IMR-90 (cell line): ENCODE measurements at regions not wholly inside any gene's neighbourhood (a gene's known extent, or its start where the extent isn't known, plus 50 kb on each side); places are given as distances from the start of the nearest gene placed in this dataset.

ENCODE experiments used
- ATAC-seq: fragments of 200-7000 bp; cut with Tn5 transposase; 2 replicates; pipeline ENCODE4 v1.9.1; 2020; ENCODE audit warnings: low read depth, mild to moderate bottlenecking, moderate library complexity
- BruUV-seq: library from RNA; stranded (reverse); fragments of 400-500 nt; replicated peaks from 2 replicates; lab custom pipeline; 2021; lab: Mats Ljungman, UMichigan
- CTCF ChIA-PET: fragments of 300-600 bp; formaldehyde crosslinking; extraction: SDS; loops from one replicate; lab custom pipeline; 2021; ENCODE audit warnings: antibody characterized with exemption; lab: Yijun Ruan, JAX
- POLR2A ChIA-PET: fragments of 300-600 bp; sonication (Branson Sonifier 250); formaldehyde crosslinking; loops from one replicate; lab custom pipeline; 2022; ENCODE audit warnings: antibody characterized with exemption; ENCODE audit not compliant: unreplicated experiment; lab: Charles Lee
- DNase-seq: peaks from one replicate; pipeline ENCODE4 v3.0.0; 2013
- H2AFZ ChIP-seq: replicated peaks from 2 replicates; pipeline ENCODE3; 2013; ENCODE audit warnings: low read length, mild to moderate bottlenecking; ENCODE audit not compliant: poor library complexity
- H2AK5ac ChIP-seq: 2 replicates; pipeline ENCODE4 v1.6.1; 2013; ENCODE audit warnings: low read depth, low read length, inconsistent platforms
- H2AK9ac ChIP-seq: replicated peaks from 2 replicates; pipeline ENCODE3; 2013; ENCODE audit warnings: mild to moderate bottlenecking, low read depth, low read length, moderate library complexity; ENCODE audit not compliant: poor library complexity
- H2BK120ac ChIP-seq: 2 replicates; pipeline ENCODE4 v1.6.1; 2013; ENCODE audit warnings: low read depth, low read length, inconsistent platforms
- H2BK15ac ChIP-seq: 3 replicates; pipeline ENCODE4 v1.6.1; 2013; ENCODE audit warnings: low read depth, low read length, inconsistent platforms
- H2BK20ac ChIP-seq: 2 replicates; pipeline ENCODE4 v1.6.1; 2013; ENCODE audit warnings: low read depth, mild to moderate bottlenecking, inconsistent platforms, low read length, moderate library complexity
- H2BK5ac ChIP-seq: 2 replicates; pipeline ENCODE4 v1.6.1; 2013; ENCODE audit warnings: mild to moderate bottlenecking, low read depth, low read length, inconsistent platforms; ENCODE audit not compliant: poor library complexity, severe bottlenecking
- H3K14ac ChIP-seq: replicated peaks from 2 replicates; pipeline ENCODE4 v1.6.1; 2013; ENCODE audit warnings: low read depth, low read length, inconsistent platforms
- H3K18ac ChIP-seq: 2 replicates; pipeline ENCODE4 v1.6.1; 2013; ENCODE audit warnings: low read depth, low read length, control low read depth
- H3K23ac ChIP-seq: 2 replicates; pipeline ENCODE4 v1.6.1; 2013; ENCODE audit warnings: low read depth, low read length, inconsistent platforms
- H3K27ac ChIP-seq: 2 replicates; pipeline ENCODE4 v1.5.1; 2013; ENCODE audit warnings: mild to moderate bottlenecking, control low read depth, low read length; ENCODE audit not compliant: insufficient read depth
- H3K27me3 ChIP-seq: 2 replicates; pipeline ENCODE4 v1.6.1; 2013; ENCODE audit warnings: low read length; ENCODE audit not compliant: control insufficient read depth, insufficient read depth
- H3K36me3 ChIP-seq: 2 replicates; pipeline ENCODE4 v1.6.1; 2013; ENCODE audit warnings: low read length, mixed read lengths; ENCODE audit not compliant: control insufficient read depth, insufficient read depth
- H3K4ac ChIP-seq: 2 replicates; pipeline ENCODE4 v1.6.1; 2013; ENCODE audit warnings: low read depth, low read length, inconsistent platforms
- H3K4me1 ChIP-seq: 2 replicates; pipeline ENCODE4 v1.6.1; 2013; ENCODE audit warnings: low read length, mixed read lengths; ENCODE audit not compliant: control insufficient read depth, insufficient read depth
- H3K4me2 ChIP-seq: 2 replicates; pipeline ENCODE4 v1.6.1; 2013; ENCODE audit warnings: low read depth, mild to moderate bottlenecking, control low read depth, low read length, moderate library complexity
- H3K4me3 ChIP-seq: 2 replicates; pipeline ENCODE4 v1.5.1; 2013; ENCODE audit warnings: low read depth, mild to moderate bottlenecking, control low read depth, low read length, moderate library complexity; ENCODE audit not compliant: insufficient read depth
- H3K56ac ChIP-seq: 2 replicates; pipeline ENCODE4 v1.6.1; 2013; ENCODE audit warnings: low read length, inconsistent platforms; ENCODE audit not compliant: insufficient read depth; ENCODE audit errors: extremely low read depth
- H3K79me1 ChIP-seq, 2 experiments: 2 replicates each; pipeline ENCODE4 v1.6.1; 2013; ENCODE audit warnings: low read length in 2 of 2, inconsistent platforms in 1 of 2, low read depth in 1 of 2
- H3K9ac ChIP-seq: 2 replicates; pipeline ENCODE4 v1.6.1; 2013; ENCODE audit warnings: low read depth, low read length, control low read depth
- H3K9me1 ChIP-seq: 2 replicates; pipeline ENCODE4 v1.6.1; 2013; ENCODE audit warnings: low read length, inconsistent platforms; ENCODE audit not compliant: insufficient read depth
- H3K9me3 ChIP-seq: 2 replicates; pipeline ENCODE4 v1.6.1; 2013; ENCODE audit warnings: low read length; ENCODE audit not compliant: control insufficient read depth, insufficient read depth
- H4K20me1 ChIP-seq: 2 replicates; pipeline ENCODE4 v1.6.1; 2013; ENCODE audit warnings: low read length, inconsistent platforms; ENCODE audit not compliant: insufficient read depth
- H4K5ac ChIP-seq: 2 replicates; pipeline ENCODE4 v1.6.1; 2013; ENCODE audit warnings: mild to moderate bottlenecking, low read depth, low read length, control low read depth
- H4K8ac ChIP-seq, 2 experiments: 2 replicates each; pipeline ENCODE4 v1.6.1; 2013; ENCODE audit warnings: low read depth in 2 of 2, low read length in 2 of 2, control low read depth in 1 of 2, inconsistent platforms in 1 of 2
- H4K91ac ChIP-seq: 2 replicates; pipeline ENCODE4 v1.6.1; 2013; ENCODE audit warnings: low read depth, low read length, inconsistent platforms; ENCODE audit not compliant: insufficient read depth
- BHLHE40 ChIP-seq: fragments of 150-350 bp; IDR thresholded peaks from 2 replicates; pipeline ENCODE4 v1.6.1; 2016; ENCODE audit warnings: mild to moderate bottlenecking, low read depth, low read length
- CEBPB ChIP-seq: IDR thresholded peaks from 2 replicates; pipeline ENCODE4 v1.6.1; 2012; ENCODE audit warnings: low read depth, low read length, improper control_type of control experiment
- CHD1 ChIP-seq: IDR thresholded peaks from 2 replicates; pipeline ENCODE4 v1.6.1; 2012; ENCODE audit warnings: low read depth, low read length, improper control_type of control experiment
- FOS ChIP-seq: fragments of 150-350 bp; IDR thresholded peaks from 2 replicates; pipeline ENCODE4 v1.6.1; 2016; ENCODE audit warnings: low read depth, low read length
- MAFK ChIP-seq: IDR thresholded peaks from 2 replicates; pipeline ENCODE4 v1.6.1; 2012; ENCODE audit warnings: low read depth, low read length, improper control_type of control experiment
- MAZ ChIP-seq: IDR thresholded peaks from 2 replicates; pipeline ENCODE4 v1.6.1; 2012; ENCODE audit warnings: low read depth, mild to moderate bottlenecking, low read length, improper control_type of control experiment, moderate library complexity, borderline replicate concordance
- NFE2L2 ChIP-seq: fragments of 150-350 bp; IDR thresholded peaks from 2 replicates; pipeline ENCODE4 v1.6.1; 2016; ENCODE audit warnings: low read depth, mild to moderate bottlenecking, low read length
- RAD21 ChIP-seq: IDR thresholded peaks from 2 replicates; pipeline ENCODE4 v1.6.1; 2012; ENCODE audit warnings: low read length, improper control_type of control experiment
- RCOR1 ChIP-seq: IDR thresholded peaks from 2 replicates; pipeline ENCODE4 v1.6.1; 2012; ENCODE audit warnings: mild to moderate bottlenecking, low read length, improper control_type of control experiment; ENCODE audit not compliant: insufficient replicate concordance
- RFX5 ChIP-seq: IDR thresholded peaks from 2 replicates; pipeline ENCODE4 v1.8.0; 2012; ENCODE audit warnings: low read depth, mild to moderate bottlenecking, low read length, moderate library complexity
- SMC3 ChIP-seq: fragments of 150-350 bp; IDR thresholded peaks from 2 replicates; pipeline ENCODE4 v1.6.1; 2016; ENCODE audit warnings: low read depth, mild to moderate bottlenecking, antibody characterized with exemption, low read length, moderate library complexity
- WGBS, 2 experiments: methylation state at CpG; one replicate each; pipeline versions ENCODE4 v1.1.5 to v1.1.7; 2013; ENCODE audit warnings: missing lambda C conversion rate in 2 of 2; ENCODE audit not compliant: insufficient read length in 1 of 2; ENCODE audit errors: extremely low coverage in 2 of 2; 5-methylcytosine and 5-hydroxymethylcytosine counted together
- dilution Hi-C: fragments of 300-500 bp; cut with HindIII; formaldehyde crosslinking; loops from one replicate; pipeline ENCODE4 v1.14.3; 2018; ENCODE audit warnings: low sequenced_read_pairs; ENCODE audit not compliant: unreplicated experiment
- in situ Hi-C: fragments of 300-500 bp; cut with MboI; formaldehyde crosslinking; loops from 3 replicates; pipeline ENCODE4 v1.14.3; 2019; ENCODE audit warnings: low sequenced_read_pairs, inconsistent platforms, mixed read lengths
- intact Hi-C: fragments of 100-400 bp; cut with micrococcal nuclease; formaldehyde crosslinking; loops from 2 replicates; pipeline ENCODE4 v1.10.0; 2022
- TF ChIP-seq, protein P1 (sequence below): conservative IDR thresholded peaks from 2 replicates; pipeline ENCODE4 v1.5.1; 2012; ENCODE audit warnings: mild to moderate bottlenecking, low read depth, low read length, improper control_type of control experiment
- TF ChIP-seq, protein P2 (sequence below): fragments of 150-350 bp; IDR thresholded peaks from 2 replicates; pipeline ENCODE4 v1.6.1; 2017; ENCODE audit warnings: mild to moderate bottlenecking, antibody characterized with exemption, low read length, low read depth
- TF ChIP-seq, protein P3 (sequence below): fragments of 150-350 bp; IDR thresholded peaks from 2 replicates; pipeline ENCODE4 v1.6.1; 2016; ENCODE audit warnings: low read depth, mild to moderate bottlenecking, low read length, moderate library complexity, borderline replicate concordance

DNA sequence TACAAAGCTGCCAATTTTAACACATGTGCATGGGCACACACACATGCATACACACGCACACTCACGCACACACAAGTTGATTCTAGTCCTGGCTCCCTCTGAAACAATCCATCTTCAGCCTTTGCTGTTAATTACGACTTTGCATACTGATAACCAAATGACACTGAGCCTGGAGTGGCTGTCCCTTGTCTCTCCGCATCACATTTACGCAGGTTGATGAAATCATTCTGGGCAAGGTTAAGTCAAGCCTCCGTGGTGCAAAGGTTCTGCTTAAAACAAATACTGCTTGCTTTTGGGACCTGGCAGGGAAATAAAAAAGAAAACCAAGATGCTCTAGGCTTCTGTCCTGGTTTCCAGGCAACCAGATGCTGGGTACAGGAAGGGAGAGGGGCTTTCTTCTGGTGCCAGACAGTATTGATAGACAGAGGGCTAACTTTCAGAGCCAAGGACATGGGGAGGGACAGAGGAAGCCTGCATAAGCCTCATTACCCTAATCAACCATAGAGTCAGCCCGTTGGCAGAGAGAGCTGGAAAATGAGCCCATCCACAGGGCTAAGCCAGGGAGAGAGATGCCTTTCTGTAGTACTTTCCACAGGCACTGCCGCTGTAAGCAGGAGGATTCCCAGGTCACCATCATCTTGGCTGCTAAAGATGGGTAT is 233.0 kb downstream of the WDR11 start:
- Histone ChIP-seq H3K14ac (no peak overlapping the region), H2AFZ (no peak overlapping the region), H4K91ac (no peak overlapping the region), H3K27ac (no peak overlapping the region), H2BK5ac (no peak overlapping the region), H3K18ac (no peak overlapping the region), H3K9me3 (peaks cover 44% of the 10 kb centered on the region), H3K4me1 (no peaks in the 10 kb centered on the region), H2BK120ac (no peak overlapping the region), H2AK5ac (no peak overlapping the region), H2BK20ac (no peak overlapping the region), H2BK15ac (no peak overlapping the region), H2AK9ac (no peak overlapping the region), H4K20me1 (no peaks in the 10 kb centered on the region), H3K9me1 (no peaks in the 10 kb centered on the region), H4K8ac (no peak overlapping the region), H3K4me2 (no peak overlapping the region), H3K36me3 (no peaks in the 10 kb centered on the region), H3K4ac (no peak overlapping the region), H3K23ac (no peak overlapping the region), H3K4me3 (no peak overlapping the region), H4K5ac (no peak overlapping the region), H3K9ac (no peak overlapping the region), H3K27me3 (no peaks in the 10 kb centered on the region), H3K56ac (no peak overlapping the region), H3K79me1 (no peaks in the 10 kb centered on the region)
- ATAC-seq (no peak), DNase-seq (no peak)
- BruUV-seq, result no TSS peak
- in situ Hi-C loops (no loop called here), intact Hi-C loops (no loop called here), dilution Hi-C loops (no loop called here)
- ChIA-PET POLR2A (no interaction called here), CTCF (no interaction called here)
- 85% methylated on average over 2 of the region's 8 CpGs; no CpG with 5 or more reads in 1 of the 2 experiments for WGBS, 2 experiments
- no peak for TF ChIP-seq RCOR1
- TF ChIP-seq CEBPB, result no peak
- TF ChIP-seq, protein P1, sequence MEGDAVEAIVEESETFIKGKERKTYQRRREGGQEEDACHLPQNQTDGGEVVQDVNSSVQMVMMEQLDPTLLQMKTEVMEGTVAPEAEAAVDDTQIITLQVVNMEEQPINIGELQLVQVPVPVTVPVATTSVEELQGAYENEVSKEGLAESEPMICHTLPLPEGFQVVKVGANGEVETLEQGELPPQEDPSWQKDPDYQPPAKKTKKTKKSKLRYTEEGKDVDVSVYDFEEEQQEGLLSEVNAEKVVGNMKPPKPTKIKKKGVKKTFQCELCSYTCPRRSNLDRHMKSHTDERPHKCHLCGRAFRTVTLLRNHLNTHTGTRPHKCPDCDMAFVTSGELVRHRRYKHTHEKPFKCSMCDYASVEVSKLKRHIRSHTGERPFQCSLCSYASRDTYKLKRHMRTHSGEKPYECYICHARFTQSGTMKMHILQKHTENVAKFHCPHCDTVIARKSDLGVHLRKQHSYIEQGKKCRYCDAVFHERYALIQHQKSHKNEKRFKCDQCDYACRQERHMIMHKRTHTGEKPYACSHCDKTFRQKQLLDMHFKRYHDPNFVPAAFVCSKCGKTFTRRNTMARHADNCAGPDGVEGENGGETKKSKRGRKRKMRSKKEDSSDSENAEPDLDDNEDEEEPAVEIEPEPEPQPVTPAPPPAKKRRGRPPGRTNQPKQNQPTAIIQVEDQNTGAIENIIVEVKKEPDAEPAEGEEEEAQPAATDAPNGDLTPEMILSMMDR, result no peak
- TF ChIP-seq SMC3, result no peak
- TF ChIP-seq FOS, result no peak
- no peak for TF ChIP-seq NFE2L2
- no peak for TF ChIP-seq MAZ
- TF ChIP-seq MAFK, result no peak
- no peak for TF ChIP-seq BHLHE40
- TF ChIP-seq, protein P2, sequence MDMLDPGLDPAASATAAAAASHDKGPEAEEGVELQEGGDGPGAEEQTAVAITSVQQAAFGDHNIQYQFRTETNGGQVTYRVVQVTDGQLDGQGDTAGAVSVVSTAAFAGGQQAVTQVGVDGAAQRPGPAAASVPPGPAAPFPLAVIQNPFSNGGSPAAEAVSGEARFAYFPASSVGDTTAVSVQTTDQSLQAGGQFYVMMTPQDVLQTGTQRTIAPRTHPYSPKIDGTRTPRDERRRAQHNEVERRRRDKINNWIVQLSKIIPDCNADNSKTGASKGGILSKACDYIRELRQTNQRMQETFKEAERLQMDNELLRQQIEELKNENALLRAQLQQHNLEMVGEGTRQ, result no peak
- no peak for TF ChIP-seq RAD21
- no peak for TF ChIP-seq RFX5
- no peak for TF ChIP-seq CHD1
- TF ChIP-seq, protein P3, sequence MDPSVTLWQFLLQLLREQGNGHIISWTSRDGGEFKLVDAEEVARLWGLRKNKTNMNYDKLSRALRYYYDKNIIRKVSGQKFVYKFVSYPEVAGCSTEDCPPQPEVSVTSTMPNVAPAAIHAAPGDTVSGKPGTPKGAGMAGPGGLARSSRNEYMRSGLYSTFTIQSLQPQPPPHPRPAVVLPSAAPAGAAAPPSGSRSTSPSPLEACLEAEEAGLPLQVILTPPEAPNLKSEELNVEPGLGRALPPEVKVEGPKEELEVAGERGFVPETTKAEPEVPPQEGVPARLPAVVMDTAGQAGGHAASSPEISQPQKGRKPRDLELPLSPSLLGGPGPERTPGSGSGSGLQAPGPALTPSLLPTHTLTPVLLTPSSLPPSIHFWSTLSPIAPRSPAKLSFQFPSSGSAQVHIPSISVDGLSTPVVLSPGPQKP, result no peak
